SK-N-DZ (cell line): ENCODE measurements at regions not wholly inside any gene's neighbourhood (a gene's known extent, or its start where the extent isn't known, plus 50 kb on each side); places are given as distances from the start of the nearest gene placed in this dataset.
"Not testable (repeated sequence)": the region's sequence is repeated elsewhere in the genome, so short reads cannot be mapped to it uniquely, and the experiment has no call there.

Experiments used
- DNase-seq: peaks from one replicate; pipeline ENCODE4 v3.0.0-alpha.2; 2015; ENCODE audit warnings: low spot score

DNA sequence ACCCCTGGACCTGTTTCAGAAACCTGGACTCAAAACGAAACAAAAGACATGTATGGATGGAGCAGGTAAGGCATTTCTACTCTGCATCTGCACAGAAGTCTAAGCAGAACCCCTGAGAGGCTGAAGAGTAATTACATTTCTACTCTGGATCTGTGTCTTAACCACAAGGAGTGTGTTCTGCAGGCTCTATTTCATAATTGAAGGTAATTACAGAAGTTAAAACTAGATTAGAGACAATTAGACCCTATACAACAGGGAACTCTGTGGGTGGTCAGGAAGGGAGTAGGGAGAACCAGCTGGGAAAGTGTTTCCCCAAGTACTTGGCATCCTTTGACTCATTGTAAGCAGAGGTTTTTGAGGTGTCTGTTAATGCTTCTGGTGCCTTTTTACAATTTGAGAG is 69.8 kb downstream of the IGSF1 start:
- DNase-seq, result peak; percentile 82

DNA sequence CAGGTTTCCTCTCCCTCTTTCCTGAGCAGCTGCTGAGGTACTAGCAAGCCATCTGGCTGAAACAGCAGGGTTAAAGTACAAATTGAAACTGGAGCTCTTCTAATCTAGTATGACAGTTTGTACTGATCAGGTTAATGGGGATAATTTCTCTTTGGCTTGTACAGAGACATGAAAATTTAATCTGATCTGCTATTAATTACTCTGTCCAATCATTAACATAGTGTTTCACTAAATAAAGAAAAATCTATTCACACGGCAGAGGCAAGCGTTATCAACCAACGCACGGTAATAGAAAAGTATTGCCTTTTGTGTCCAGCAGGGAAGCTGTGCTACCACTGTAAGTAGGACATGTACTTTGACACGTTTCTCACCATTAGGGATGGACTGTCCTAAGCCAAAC is 71.1 kb downstream of the IGSF1 start:
- peak; percentile 42 for DNase-seq

DNA sequence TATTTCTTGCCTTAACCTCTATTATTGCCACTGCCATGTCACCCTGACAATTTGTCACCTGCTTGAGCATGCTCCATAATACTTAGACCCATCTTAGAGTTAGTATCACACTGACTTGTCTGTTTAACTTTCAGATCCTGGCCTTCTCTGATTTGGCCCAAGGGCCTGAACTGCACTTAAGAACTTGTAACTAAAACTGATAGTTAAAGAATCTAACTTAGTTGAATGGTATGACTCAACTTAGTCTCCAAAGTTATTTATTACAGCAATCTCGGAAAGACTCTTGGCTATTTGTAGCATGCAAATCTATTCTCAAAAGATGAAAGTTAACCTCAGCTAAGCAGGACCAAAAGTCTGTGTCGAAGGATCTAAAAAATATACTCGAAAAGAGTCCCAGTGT is 72.3 kb downstream of the IGSF1 start:
- DNase-seq, result no peak

DNA sequence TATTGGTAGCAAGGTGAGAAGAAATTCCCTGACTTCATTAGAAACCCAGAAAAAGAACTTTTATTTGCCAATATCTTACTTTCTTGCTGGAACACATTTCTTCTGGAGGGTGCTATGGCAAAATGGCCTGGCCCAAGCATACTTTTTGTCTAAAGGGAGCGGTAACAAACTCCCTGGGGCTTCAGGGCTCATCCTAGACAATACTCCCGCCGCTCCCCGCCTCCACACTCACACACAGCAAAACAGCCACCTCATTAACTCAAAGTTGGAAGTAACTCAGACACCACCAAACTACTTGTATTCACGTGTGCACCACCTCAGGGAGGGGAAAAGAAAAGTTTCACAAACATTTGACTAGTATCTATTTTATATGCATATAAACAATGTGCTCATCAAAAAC is 75.7 kb downstream of the IGSF1 start:
- no peak for DNase-seq

DNA sequence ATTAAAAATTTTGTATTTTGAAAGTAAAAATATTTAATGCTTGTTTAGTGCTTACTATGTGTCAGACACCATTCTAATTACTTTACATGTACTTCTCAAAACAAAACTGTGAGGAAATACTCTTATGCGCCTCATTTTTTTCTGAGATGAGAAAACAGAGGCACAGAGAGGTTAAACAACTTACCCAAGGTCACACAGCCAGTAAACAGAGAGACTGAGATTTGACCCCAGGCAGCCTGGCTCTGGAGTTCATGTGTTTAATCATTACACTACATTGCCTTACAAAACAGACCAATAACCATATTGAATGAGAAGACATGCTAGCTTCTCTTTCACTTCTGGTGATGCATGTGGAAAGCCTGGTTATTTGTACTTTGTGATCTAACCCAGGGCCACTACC is 86.3 kb downstream of the IGSF1 start:
- DNase-seq, result no peak

DNA sequence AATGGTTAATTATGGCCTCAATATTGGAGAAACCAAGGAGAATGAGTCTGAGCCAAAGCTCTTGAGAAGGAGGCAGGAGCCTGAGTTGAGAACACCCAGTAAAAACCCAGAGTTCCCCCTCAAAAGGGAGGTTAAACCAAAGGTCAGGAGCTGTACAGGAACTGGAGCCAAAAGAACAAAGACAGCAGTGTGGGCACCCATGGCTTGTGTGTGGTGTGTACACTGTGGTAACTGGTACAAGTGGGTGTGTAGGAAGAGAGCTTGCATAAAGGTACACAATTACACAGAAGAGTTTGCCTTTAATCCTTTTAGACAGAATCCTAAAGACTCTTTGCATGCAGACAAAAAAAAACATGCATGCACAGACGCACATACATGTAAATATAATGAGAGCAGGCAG is 87.1 kb downstream of the IGSF1 start:
- no peak for DNase-seq

DNA sequence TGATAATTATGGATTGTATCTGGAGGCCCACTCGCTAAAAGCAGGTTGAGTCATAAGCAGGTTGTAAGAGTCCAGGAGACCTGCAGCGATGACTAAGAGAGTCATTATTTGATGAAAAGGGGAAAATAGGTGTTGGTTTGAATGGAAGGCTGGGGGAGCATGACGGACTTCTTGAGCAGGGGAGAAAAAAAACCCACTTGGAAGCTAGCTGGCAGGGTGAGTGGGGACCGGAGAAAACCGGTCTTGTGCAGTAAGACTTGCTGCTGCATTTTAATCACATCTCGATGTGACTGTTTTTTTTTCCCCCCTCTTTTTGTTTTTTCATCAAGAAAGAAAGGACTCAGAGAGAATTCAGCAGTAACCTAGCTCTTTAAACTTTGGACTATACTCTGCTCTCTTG is 90.0 kb downstream of the IGSF1 start:
- DNase-seq, result no peak

DNA sequence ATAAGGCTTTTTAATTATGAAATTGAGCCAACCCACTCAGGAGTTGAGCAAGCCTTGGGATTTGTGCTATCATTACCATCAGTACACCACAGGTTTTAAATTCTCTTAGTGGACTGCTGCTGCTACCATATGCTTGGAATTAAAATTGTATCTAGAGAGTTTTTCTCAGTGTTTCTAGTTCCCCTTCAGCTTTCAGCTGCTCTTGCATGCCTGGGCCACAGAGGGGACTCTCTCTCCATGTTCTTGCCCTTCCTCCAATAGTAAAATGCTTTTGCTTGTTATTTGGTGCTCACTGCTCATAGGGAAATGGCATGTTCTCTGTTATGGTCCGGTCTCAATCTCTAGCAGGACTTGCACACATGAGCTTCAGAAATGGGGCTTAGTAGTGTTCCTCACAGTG is 101.9 kb downstream of the IGSF1 start:
- DNase-seq, result no peak

DNA sequence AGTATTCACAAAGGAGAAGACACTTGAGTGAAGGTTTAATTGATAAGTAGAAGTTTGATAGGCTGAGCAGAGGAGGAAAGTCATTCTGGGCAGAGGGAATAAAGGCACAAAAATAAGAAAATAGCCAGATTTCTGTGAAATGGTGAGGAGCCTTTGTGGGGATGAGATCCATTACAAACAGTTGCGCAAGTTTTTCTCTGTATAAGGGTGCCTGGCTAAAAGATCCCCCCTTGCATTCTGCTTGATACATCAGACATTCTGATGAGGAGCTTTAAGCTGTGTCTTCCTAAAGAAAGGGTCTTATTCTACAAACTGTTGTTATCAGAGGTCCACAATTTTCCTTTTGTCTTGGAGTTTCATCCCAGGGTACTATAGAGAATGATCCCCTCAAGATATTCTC is 112.0 kb downstream of the ARHGAP36 start:
- DNase-seq, result no peak

DNA sequence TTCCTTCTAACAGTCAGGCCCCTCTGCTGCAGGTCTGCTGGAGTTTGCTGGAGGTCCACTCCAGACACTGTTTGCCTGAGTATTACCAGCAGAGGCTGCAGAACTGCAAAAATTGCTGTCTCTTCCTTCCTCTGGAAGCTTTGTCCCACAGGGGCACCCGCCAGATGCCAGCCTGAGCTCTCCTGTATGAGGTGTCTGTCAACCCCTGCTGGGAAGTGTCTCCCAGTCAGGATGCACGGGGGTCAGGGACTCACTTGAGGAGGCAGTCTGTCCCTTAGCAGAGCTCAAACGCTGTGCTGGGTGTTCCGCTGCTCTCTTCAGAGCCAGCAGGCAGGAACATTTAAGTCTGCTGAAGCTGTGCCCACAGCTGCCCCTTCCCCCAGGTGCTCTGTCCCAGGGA is 105.5 kb downstream of the ARHGAP36 start:
- DNase-seq, result not testable (repeated sequence)

DNA sequence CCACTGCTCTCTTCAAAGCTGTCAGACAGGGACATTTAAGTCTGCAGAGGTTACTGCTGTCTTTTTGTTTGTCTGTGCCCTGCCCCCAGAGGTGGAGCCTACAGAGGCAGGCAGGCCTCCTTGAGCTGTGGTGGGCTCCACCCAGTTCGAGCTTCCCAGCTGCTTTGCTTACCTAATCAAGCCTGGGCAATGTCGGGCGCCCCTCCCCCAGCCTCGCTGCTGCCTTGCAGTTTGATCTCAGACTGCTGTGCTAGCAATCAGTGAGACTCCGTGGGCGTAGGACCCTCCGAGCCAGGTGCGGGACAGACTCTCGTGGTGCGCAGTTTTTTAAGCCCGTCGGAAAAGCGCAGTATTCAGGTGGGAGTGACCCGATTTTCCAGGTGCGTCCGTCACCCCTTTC is 99.5 kb downstream of the ARHGAP36 start:
- not testable (repeated sequence) for DNase-seq

DNA sequence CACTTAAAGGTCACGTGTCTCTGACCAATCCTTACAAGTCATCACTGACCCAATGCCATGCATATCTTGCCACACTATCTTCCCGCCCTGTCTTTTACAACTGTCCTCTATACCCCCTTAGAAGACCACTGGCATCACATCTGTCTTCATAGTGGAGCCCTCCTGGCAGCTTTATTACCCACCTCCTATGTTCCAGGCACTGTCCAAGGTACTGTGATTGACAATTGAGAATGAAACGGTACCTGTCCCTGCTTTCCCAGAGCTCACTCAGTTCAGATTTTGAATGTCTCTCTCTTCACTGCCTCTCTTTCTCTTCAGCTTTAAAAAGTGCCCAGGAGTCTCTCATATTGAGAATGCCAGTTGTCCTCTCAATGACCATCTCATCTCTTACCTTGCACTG is 88.6 kb downstream of the ARHGAP36 start:
- no peak for DNase-seq
